Mucosa of rectum (tissue), 2 donors: ENCODE measurements at regions not wholly inside any gene's neighbourhood (a gene's known extent, or its start where the extent isn't known, plus 50 kb on each side); places are given as distances from the start of the nearest gene placed in this dataset.
"Not testable (repeated sequence)": the region's sequence is repeated elsewhere in the genome, so short reads cannot be mapped to it uniquely, and the experiment has no call there.

Experiments
- H3K27ac ChIP-seq, 2 donors: one replicate each; pipeline ENCODE4 v1.7.0; 2013; ENCODE audit warnings: inconsistent platforms in 2 of 2, low read depth in 2 of 2, low read length in 2 of 2
- H3K27me3 ChIP-seq, 2 donors: one replicate each; pipeline ENCODE4 v1.7.0; 2013; ENCODE audit warnings: low read length in 2 of 2; ENCODE audit not compliant: control insufficient read depth in 2 of 2, insufficient read depth in 2 of 2
- H3K36me3 ChIP-seq, 2 donors: one replicate each; pipeline ENCODE4 v1.7.0; 2013; ENCODE audit warnings: low read length in 2 of 2; ENCODE audit not compliant: control insufficient read depth in 2 of 2, insufficient read depth in 2 of 2
- H3K4me1 ChIP-seq, 2 donors: one replicate each; pipeline ENCODE4 v1.7.0; 2013; ENCODE audit warnings: low read length in 2 of 2, mild to moderate bottlenecking in 1 of 2; ENCODE audit not compliant: control insufficient read depth in 2 of 2, insufficient read depth in 2 of 2
- H3K4me3 ChIP-seq, 2 donors: one replicate each; pipeline ENCODE4 v1.7.0; 2013; ENCODE audit warnings: low read length in 2 of 2
- H3K9ac ChIP-seq, 2 donors: one replicate each; pipeline ENCODE4 v1.7.0; 2013; ENCODE audit warnings: low read length in 2 of 2, low read depth in 1 of 2, mild to moderate bottlenecking in 1 of 2
- H3K9me3 ChIP-seq, 2 donors: one replicate each; pipeline ENCODE4 v1.7.0; 2013; ENCODE audit warnings: low read length in 2 of 2; ENCODE audit not compliant: control insufficient read depth in 2 of 2
- donor health status: healthy.
- donor health status: Normal muscosa, but diverticular disease.

DNA sequence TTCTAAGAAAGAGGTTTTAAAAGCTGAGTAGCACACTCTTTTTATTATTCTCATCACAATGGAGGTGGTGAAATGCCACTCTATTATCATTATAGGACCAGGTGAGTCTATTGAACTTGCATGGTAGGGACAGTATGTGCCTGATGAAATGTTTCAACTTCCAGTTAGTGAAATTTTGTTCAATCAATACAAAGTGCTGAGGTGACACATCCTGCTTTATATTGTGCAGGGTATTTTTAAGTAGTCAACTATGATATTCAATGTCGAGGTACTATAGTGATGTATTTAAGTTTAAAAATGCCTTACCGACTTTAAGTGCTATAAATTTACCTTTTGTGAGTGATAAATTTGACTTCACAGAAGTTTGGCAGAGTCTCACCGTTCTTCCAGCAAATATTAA lies 284.7 kb upstream of the BRINP3 start:
- no peak overlapping the region for H3K9ac ChIP-seq
- no peaks in the 10 kb centered on the region for H3K27me3 ChIP-seq
- no peaks in the 10 kb centered on the region for H3K9me3 ChIP-seq
- no peaks in the 10 kb centered on the region for H3K4me1 ChIP-seq
- H3K4me3 ChIP-seq: no peak overlapping the region
- H3K36me3 ChIP-seq: no peaks in the 10 kb centered on the region
- H3K27ac ChIP-seq: no peak overlapping the region

DNA sequence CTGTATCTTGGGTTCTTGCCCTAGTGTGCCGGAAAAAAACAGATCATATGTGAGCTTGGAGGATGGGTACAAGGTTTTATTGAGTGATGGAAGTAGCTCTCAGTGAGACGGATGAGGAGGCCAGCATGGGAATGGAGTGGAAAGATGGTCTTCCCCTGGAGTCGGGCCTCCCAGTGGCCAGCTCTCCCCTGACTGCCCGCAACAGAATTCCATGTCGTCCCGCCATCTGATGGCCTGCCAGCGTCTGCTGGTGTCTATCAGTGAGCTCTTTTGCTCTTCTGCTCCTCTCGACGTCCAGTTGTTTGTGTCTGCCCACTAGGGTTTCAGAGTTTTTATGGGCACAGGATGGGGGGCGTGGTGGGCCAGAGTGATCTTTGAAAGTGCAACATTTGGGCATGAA lies 315.2 kb upstream of the BRINP3 start:
- no peak overlapping the region for H3K4me3 ChIP-seq
- no peak overlapping the region for H3K9ac ChIP-seq
- no peaks in the 10 kb centered on the region for H3K9me3 ChIP-seq
- no peak overlapping the region for H3K27ac ChIP-seq
- no peaks in the 10 kb centered on the region for H3K4me1 ChIP-seq
- H3K27me3 ChIP-seq: no peaks in the 10 kb centered on the region
- H3K36me3 ChIP-seq: no peaks in the 10 kb centered on the region

DNA sequence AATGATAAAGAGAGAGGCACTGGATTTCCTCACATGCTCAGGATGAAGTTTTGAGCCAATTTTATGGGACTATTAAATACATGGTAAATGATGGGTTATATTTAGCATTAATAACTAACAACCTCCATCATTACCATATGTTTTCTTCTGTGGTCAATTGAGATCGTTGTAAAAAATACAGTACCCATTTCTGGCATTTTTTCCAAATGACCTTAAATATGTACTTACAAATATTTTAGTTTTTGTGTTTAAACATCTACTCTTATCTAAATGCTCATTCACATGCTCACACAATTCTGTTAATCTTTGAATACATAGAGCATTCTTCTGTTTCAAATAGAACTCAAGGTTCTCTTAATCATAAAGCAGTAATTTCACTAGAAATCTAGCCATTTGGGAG lies 330.0 kb upstream of the BRINP3 start:
- no peaks in the 10 kb centered on the region for H3K36me3 ChIP-seq
- H3K27me3 ChIP-seq: no peaks in the 10 kb centered on the region
- H3K27ac ChIP-seq: no peak overlapping the region
- no peak overlapping the region for H3K9ac ChIP-seq
- H3K9me3 ChIP-seq: no peaks in the 10 kb centered on the region
- no peaks in the 10 kb centered on the region for H3K4me1 ChIP-seq
- H3K4me3 ChIP-seq: no peak overlapping the region

DNA sequence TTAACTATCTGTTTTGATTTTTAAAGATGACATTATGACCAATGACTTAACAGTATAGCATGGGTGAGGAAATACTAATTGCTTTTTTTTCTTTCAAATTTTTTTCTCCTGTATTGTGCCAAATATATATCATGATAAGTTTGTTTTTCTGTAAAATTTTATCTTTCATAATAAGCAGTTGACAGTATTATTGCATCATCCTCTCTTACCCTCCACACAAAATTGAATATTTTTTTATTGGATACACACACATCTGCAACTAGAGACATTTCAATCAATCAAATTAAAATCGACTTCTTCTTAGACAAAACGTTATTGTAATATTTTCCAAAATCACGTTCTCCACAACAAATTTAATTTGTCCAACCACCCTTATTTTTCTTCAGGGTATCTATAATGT lies 330.4 kb upstream of the BRINP3 start:
- H3K27me3 ChIP-seq: no peaks in the 10 kb centered on the region
- H3K27ac ChIP-seq: no peak overlapping the region
- no peaks in the 10 kb centered on the region for H3K9me3 ChIP-seq
- H3K9ac ChIP-seq: no peak overlapping the region
- H3K4me1 ChIP-seq: no peaks in the 10 kb centered on the region
- H3K36me3 ChIP-seq: no peaks in the 10 kb centered on the region
- H3K4me3 ChIP-seq: no peak overlapping the region

DNA sequence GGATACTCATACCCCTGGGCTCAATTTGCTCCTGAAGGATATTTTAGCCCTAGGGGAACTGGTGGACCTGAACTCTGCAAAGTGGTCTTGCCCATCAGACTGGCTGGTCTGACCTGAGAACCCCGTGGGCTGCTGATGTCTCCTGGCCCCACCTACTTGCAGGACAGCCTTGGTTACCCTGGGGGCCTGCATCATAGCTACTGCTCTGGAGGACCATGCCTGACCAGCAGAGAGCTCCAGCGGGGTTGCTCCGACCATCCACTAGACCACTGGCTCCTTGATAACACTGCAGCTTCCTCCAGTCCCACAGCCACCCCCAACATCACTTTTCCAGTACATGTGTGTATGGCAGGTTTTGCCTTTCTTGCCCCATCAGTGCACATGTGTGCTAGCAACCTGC lies 331.6 kb upstream of the BRINP3 start:
- H3K27ac ChIP-seq: no peak overlapping the region
- H3K27me3 ChIP-seq: no peaks in the 10 kb centered on the region
- no peaks in the 10 kb centered on the region for H3K4me1 ChIP-seq
- no peak overlapping the region for H3K4me3 ChIP-seq
- no peak overlapping the region for H3K9ac ChIP-seq
- no peaks in the 10 kb centered on the region for H3K36me3 ChIP-seq
- no peaks in the 10 kb centered on the region for H3K9me3 ChIP-seq

DNA sequence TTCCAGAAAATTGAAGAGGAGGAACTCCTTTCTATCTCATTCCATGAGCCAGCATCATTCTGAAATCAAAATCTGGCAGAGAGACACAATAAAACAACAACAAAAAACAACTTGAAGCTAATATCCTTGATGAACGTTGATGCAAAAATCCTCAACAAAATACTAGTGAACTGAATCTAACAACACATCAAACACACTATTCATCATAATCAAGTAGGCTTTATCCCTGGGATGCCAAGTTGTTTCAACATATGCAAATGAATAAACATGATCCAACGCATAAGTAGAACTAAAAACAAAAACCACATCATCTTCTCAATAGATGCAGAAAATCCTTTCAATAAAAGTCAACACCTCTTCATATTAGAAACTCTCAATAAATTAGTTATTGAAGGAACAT lies 335.3 kb upstream of the BRINP3 start:
- Histone ChIP-seq H3K4me1 (no peaks in the 10 kb centered on the region), H3K9ac (no peak overlapping the region), H3K27ac (no peak overlapping the region), H3K9me3 (no peaks in the 10 kb centered on the region), H3K4me3 (no peak overlapping the region), H3K36me3 (no peaks in the 10 kb centered on the region), H3K27me3 (no peaks in the 10 kb centered on the region)

DNA sequence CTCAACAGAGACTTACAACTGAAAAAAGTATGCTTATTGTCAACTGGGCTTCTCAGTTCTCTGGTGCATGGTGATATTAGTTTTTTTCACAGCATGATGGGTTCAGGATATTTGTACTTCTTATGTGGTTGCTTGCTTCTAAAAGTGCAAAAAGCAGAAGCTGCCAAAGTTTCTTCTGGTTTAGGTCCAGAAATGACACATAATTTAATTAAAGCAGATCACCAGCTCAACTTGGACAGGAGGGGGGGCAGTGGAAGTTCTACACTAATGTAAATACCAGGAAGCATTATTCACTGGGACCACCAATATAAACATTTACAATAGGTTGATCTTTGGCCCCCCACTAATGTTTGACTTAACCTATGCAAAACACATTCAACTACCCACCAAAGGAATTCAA lies 354.8 kb upstream of the BRINP3 start:
- no peak overlapping the region for H3K27ac ChIP-seq
- no peaks in the 10 kb centered on the region for H3K27me3 ChIP-seq
- H3K36me3 ChIP-seq: no peaks in the 10 kb centered on the region
- no peak overlapping the region for H3K9ac ChIP-seq
- H3K9me3 ChIP-seq: no peaks in the 10 kb centered on the region
- no peaks in the 10 kb centered on the region for H3K4me1 ChIP-seq
- no peak overlapping the region for H3K4me3 ChIP-seq

DNA sequence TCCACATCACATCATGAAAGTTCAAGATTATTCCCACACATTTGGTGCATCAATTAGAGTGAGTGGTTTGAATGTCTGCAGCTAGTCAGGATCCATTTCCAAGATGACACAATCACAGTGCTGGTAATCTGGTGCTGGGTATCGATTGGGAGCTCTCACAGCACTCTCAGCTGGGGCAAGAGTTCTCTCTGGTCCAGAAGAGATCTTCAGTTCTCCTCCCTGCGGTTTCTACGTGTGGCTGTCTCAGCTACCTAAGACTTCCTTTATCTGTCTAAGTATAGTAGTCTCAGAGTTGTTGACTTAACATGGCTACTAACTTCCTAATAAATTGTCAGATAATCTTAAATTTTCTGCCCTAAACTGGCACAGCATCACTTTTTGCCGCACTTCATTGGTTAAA lies 358.0 kb upstream of the BRINP3 start:
- Histone ChIP-seq H3K4me3 (no peak overlapping the region), H3K4me1 (no peaks in the 10 kb centered on the region), H3K9ac (no peak overlapping the region), H3K9me3 (no peaks in the 10 kb centered on the region), H3K27ac (no peak overlapping the region), H3K27me3 (no peaks in the 10 kb centered on the region), H3K36me3 (no peaks in the 10 kb centered on the region)

DNA sequence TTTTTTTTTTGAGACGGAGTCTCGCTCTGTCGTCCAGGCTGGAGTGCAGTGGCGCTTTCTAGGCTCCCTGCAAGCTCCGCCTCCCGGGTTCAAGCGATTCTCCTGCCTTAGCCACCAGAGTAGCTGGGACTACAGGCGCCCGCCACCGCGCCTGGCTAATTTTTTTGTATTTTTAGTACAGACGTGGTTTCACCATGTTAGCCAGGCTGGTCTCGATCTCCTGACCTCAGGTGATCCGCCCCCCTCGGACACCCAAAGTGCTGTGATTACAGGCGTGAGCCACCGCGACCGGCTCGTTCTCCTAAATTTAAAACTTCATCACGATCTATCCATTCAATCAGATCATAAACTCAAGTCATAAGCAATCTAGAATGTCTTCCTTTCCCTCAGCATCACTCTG lies 359.5 kb upstream of the BRINP3 start:
- H3K36me3 ChIP-seq, H3K4me1 ChIP-seq, H3K4me3 ChIP-seq: not testable (repeated sequence)

DNA sequence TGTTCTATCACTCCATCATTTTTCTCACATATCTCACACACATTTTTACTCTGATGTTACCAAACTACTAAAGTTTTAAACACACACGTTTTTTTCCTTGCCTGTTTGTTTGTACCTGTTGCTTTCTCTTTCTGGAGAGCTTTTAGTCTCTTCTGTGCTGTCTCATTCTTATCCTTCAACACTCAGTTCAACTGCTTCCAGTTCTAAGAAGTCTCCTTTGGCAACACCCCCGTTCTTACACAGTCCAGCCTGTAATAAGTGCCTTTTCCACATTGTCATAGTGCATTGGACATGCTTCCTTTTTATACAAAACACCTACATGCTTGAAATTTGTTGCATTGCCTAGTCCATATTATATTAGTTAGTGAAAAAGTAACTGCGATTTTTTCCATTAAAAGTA lies 360.2 kb upstream of the BRINP3 start:
- Histone ChIP-seq H3K9me3 (no peaks in the 10 kb centered on the region), H3K4me3 (no peak overlapping the region), H3K36me3 (no peaks in the 10 kb centered on the region), H3K4me1 (no peaks in the 10 kb centered on the region), H3K27me3 (no peaks in the 10 kb centered on the region), H3K27ac (no peak overlapping the region), H3K9ac (no peak overlapping the region)

More for the DNA sequence above, 359.5 kb upstream of the BRINP3 start:
- not testable (repeated sequence) for H3K27ac ChIP-seq, H3K9me3 ChIP-seq, H3K9ac ChIP-seq, H3K27me3 ChIP-seq

DNA sequence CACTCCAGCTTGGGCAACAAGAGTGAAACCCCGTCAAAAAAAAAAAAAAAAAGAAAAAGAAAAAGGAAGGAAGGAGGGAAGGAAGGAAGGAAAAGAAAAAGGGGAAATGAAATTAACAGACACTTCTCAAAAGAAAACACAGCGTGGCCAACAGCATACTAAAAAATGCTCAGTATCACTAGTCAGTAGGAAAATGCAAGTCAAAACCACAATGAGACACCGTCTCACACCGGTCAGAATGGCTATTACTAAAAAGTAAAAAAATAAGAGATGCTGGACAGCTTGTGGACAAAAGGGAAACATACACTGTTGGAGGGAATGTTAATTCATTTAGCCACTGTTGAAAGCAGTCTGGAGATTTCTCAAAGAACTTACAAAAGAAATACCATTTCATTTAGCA lies 369.5 kb upstream of the BRINP3 start:
- H3K4me1 ChIP-seq: no peaks in the 10 kb centered on the region
- H3K9ac ChIP-seq: no peak overlapping the region
- H3K4me3 ChIP-seq: no peak overlapping the region
- H3K36me3 ChIP-seq: no peaks in the 10 kb centered on the region
- H3K27me3 ChIP-seq: no peaks in the 10 kb centered on the region
- H3K27ac ChIP-seq: no peak overlapping the region
- H3K9me3 ChIP-seq: no peaks in the 10 kb centered on the region
